HepG2 (cell line): ENCODE measurements at regions not wholly inside any gene's neighbourhood (a gene's known extent, or its start where the extent isn't known, plus 50 kb on each side); places are given as distances from the start of the nearest gene placed in this dataset.

Experiments used
- ATAC-seq: fragments of 200-7000 bp; cut with Tn5 transposase; 3 replicates; pipeline ENCODE4 v1.9.1; 2020; ENCODE audit warnings: mild to moderate bottlenecking, moderate library complexity
- BruUV-seq: library from RNA; stranded (reverse); fragments of 400-500 nt; replicated peaks from 2 replicates; lab custom pipeline; 2021; lab: Mats Ljungman, UMichigan
- CTCF ChIA-PET: fragments of 300-600 bp; formaldehyde crosslinking; extraction: SDS; loops from one replicate; lab custom pipeline; 2021; ENCODE audit warnings: low total read pairs, inconsistent platforms, low intra/inter-chr PET ratio; lab: Yijun Ruan, JAX
- POLR2A ChIA-PET: fragments of 350-600 bp; sonication (Branson Sonifier 250); formaldehyde crosslinking; loops from one replicate; lab custom pipeline; 2020; ENCODE audit warnings: antibody characterized with exemption, inconsistent platforms; lab: Yijun Ruan, JAX
- DNase-seq: peaks from one replicate; pipeline ENCODE4 v3.0.0-alpha.2; 2015; ENCODE audit warnings: low spot score
- FAIRE-seq: peaks from 3 replicates; lab custom pipeline; 2011; peaks lifted over from hg19 to GRCh38; lab: Jason Lieb, UNC
- H2AFZ ChIP-seq: one replicate; pipeline ENCODE4 v1.6.1; 2011; ENCODE audit warnings: low read length, inconsistent platforms
- H3K27ac ChIP-seq: fragments of 300-600 bp; 3 replicates; pipeline ENCODE4 v1.8.0; 2011; ENCODE audit warnings: mixed run types, mild to moderate bottlenecking, mixed read lengths, low read length, inconsistent platforms; ENCODE audit not compliant: insufficient read depth; ENCODE audit errors: extremely low read length
- H3K27me3 ChIP-seq, 2 experiments: fragments of 200-600 bp in 1 of 2; 2 replicates in 1 of 2; 3 replicates in 1 of 2; pipeline versions ENCODE4 v1.6.0 to v1.8.0; 2011; ENCODE audit warnings: low read length in 2 of 2, mild to moderate bottlenecking in 2 of 2, moderate library complexity in 2 of 2, inconsistent platforms in 1 of 2; ENCODE audit not compliant: insufficient read depth in 2 of 2, control insufficient read depth in 1 of 2
- H3K36me3 ChIP-seq, 2 experiments: fragments of 200-600 bp in 1 of 2; replicated peaks in 1 of 2; 2 replicates in 1 of 2; 3 replicates in 1 of 2; pipeline versions ENCODE4 v1.5.1 to v1.8.0; 2011; ENCODE audit warnings: low read length in 2 of 2, inconsistent platforms in 1 of 2; ENCODE audit not compliant: insufficient read depth in 2 of 2, control insufficient read depth in 1 of 2
- H3K4me1 ChIP-seq: 2 replicates; pipeline ENCODE4 v1.5.1; 2012; ENCODE audit warnings: low read length, inconsistent platforms; ENCODE audit not compliant: insufficient read depth
- H3K4me2 ChIP-seq: 2 replicates; pipeline ENCODE4 v1.6.0; 2011; ENCODE audit warnings: low read depth, low read length, inconsistent platforms
- H3K4me3 ChIP-seq, 3 experiments: fragments of 200-600 bp in 1 of 3; sonication (generic), shearing (Covaris generic) in 1 of 3; replicated peaks in 1 of 3; 2 replicates each; pipeline ENCODE4 v1.5.1; 2011 to 2016; ENCODE audit warnings: low read length in 3 of 3, inconsistent platforms in 2 of 3, low read depth in 2 of 3, mild to moderate bottlenecking in 2 of 3, control low read depth in 1 of 3, mixed read lengths in 1 of 3; ENCODE audit not compliant: insufficient read depth in 1 of 3
- H3K79me2 ChIP-seq: one replicate; pipeline ENCODE4 v1.6.1; 2011; ENCODE audit warnings: low read length, inconsistent platforms; ENCODE audit not compliant: insufficient read depth
- H3K9ac ChIP-seq: 2 replicates; pipeline ENCODE4 v1.6.0; 2011; ENCODE audit warnings: mild to moderate bottlenecking, low read depth, low read length, inconsistent platforms; ENCODE audit not compliant: insufficient read depth
- H3K9me3 ChIP-seq: 2 replicates; pipeline ENCODE4 v1.5.1; 2012; ENCODE audit warnings: mild to moderate bottlenecking, low read length
- H4K20me1 ChIP-seq: 2 replicates; pipeline ENCODE4 v1.6.0; 2011; ENCODE audit warnings: inconsistent platforms, mild to moderate bottlenecking, low read length, moderate library complexity; ENCODE audit not compliant: insufficient read depth
- ATRX ChIP-seq: sonication (generic); formaldehyde crosslinking; IDR thresholded peaks from 2 replicates; pipeline ENCODE4 v1.4.0; 2020; ENCODE audit warnings: missing genetic modification reagents, borderline replicate concordance
- EHMT2 ChIP-seq: fragments of 200-600 bp; sonication (generic); IDR thresholded peaks from 2 replicates; pipeline ENCODE4 v1.7.0; 2017; ENCODE audit warnings: antibody characterized with exemption, low read depth, low read length, borderline replicate concordance
- IRX3 ChIP-seq: sonication (generic); formaldehyde crosslinking; IDR thresholded peaks from 2 replicates; pipeline ENCODE4 v1.8.1; 2023; ENCODE audit warnings: mild to moderate bottlenecking, low read depth, missing genetic modification reagents, borderline replicate concordance
- JARID2 ChIP-seq: sonication (generic); formaldehyde crosslinking; IDR thresholded peaks from 2 replicates; pipeline ENCODE4 v1.8.1; 2023; ENCODE audit warnings: missing genetic modification reagents, inconsistent platforms; ENCODE audit not compliant: insufficient replicate concordance
- KDM5B ChIP-seq: sonication (generic); formaldehyde crosslinking; IDR thresholded peaks from 2 replicates; pipeline ENCODE4 v1.4.0; 2020; ENCODE audit warnings: missing genetic modification reagents, mild to moderate bottlenecking, borderline replicate concordance
- SETDB1 ChIP-seq: sonication (generic); formaldehyde crosslinking; IDR thresholded peaks from 2 replicates; pipeline ENCODE4 v1.5.1; 2020; ENCODE audit warnings: missing genetic modification reagents, mild to moderate bottlenecking, borderline replicate concordance
- TOPORS ChIP-seq: sonication (generic); formaldehyde crosslinking; IDR thresholded peaks from 2 replicates; pipeline ENCODE4 v1.8.0; 2023; ENCODE audit warnings: mild to moderate bottlenecking, missing genetic modification reagents
- YEATS4 ChIP-seq: sonication (generic); formaldehyde crosslinking; IDR thresholded peaks from 2 replicates; pipeline ENCODE4 v1.4.0; 2020; ENCODE audit warnings: missing genetic modification reagents, borderline replicate concordance
- ZFP36 ChIP-seq: fragments of 150-350 bp; IDR thresholded peaks from 2 replicates; pipeline ENCODE4 v1.6.1; 2018; ENCODE audit warnings: borderline replicate concordance, low read length, low read depth; ENCODE audit not compliant: partially characterized antibody
- ZGPAT ChIP-seq: IDR thresholded peaks from 2 replicates; pipeline ENCODE4 v1.6.1; 2016; ENCODE audit warnings: mild to moderate bottlenecking
- ZNF143 ChIP-seq: sonication (generic); formaldehyde crosslinking; IDR thresholded peaks from 2 replicates; pipeline ENCODE4 v1.4.0; 2020; ENCODE audit warnings: missing genetic modification reagents
- ZNF225 ChIP-seq: sonication (generic); formaldehyde crosslinking; IDR thresholded peaks from 2 replicates; pipeline ENCODE4 v1.4.0; 2020; ENCODE audit warnings: mild to moderate bottlenecking, missing genetic modification reagents
- ZNF432 ChIP-seq: sonication (generic); formaldehyde crosslinking; IDR thresholded peaks from 2 replicates; pipeline ENCODE4 v1.5.0; 2020; ENCODE audit warnings: missing genetic modification reagents, mild to moderate bottlenecking, borderline replicate concordance
- ZNF446 ChIP-seq: sonication (generic); formaldehyde crosslinking; IDR thresholded peaks from 2 replicates; pipeline ENCODE4 v1.5.0; 2020; ENCODE audit warnings: mild to moderate bottlenecking, missing genetic modification reagents
- ZNF660 ChIP-seq: sonication (generic); formaldehyde crosslinking; IDR thresholded peaks from 2 replicates; pipeline ENCODE4 v1.5.1; 2020; ENCODE audit warnings: mild to moderate bottlenecking, low read depth, missing genetic modification reagents, borderline replicate concordance
- ZNF777 ChIP-seq: sonication (generic); formaldehyde crosslinking; IDR thresholded peaks from 2 replicates; pipeline ENCODE4 v1.4.0; 2020; ENCODE audit warnings: missing genetic modification reagents
- ZNF850 ChIP-seq: sonication (generic); formaldehyde crosslinking; conservative IDR thresholded peaks from 2 replicates; pipeline ENCODE4 v1.9.0; 2021; ENCODE audit warnings: mild to moderate bottlenecking, missing genetic modification reagents
- WGBS: methylation state at CpG from one replicate; pipeline ENCODE4 v1.1.6; 2017; ENCODE audit warnings: low lambda C conversion rate; 5-methylcytosine and 5-hydroxymethylcytosine counted together
- in situ Hi-C: cut with HindIII; loops from 2 replicates; pipeline ENCODE4 v1.10.0; 2017; ENCODE audit warnings: low pct_unique_long_range_greater_than_20kb; ENCODE audit not compliant: extremely low pct_ligation_motif_present
- intact Hi-C: fragments of 100-400 bp; cut with micrococcal nuclease; formaldehyde crosslinking; loops from one replicate; pipeline ENCODE4 v1.10.0; 2022; ENCODE audit not compliant: unreplicated experiment
- TF ChIP-seq, protein P1 (sequence below): sonication (generic); formaldehyde crosslinking; IDR thresholded peaks from 2 replicates; pipeline ENCODE4 v1.8.1; 2022; ENCODE audit warnings: mild to moderate bottlenecking, missing genetic modification reagents

DNA sequence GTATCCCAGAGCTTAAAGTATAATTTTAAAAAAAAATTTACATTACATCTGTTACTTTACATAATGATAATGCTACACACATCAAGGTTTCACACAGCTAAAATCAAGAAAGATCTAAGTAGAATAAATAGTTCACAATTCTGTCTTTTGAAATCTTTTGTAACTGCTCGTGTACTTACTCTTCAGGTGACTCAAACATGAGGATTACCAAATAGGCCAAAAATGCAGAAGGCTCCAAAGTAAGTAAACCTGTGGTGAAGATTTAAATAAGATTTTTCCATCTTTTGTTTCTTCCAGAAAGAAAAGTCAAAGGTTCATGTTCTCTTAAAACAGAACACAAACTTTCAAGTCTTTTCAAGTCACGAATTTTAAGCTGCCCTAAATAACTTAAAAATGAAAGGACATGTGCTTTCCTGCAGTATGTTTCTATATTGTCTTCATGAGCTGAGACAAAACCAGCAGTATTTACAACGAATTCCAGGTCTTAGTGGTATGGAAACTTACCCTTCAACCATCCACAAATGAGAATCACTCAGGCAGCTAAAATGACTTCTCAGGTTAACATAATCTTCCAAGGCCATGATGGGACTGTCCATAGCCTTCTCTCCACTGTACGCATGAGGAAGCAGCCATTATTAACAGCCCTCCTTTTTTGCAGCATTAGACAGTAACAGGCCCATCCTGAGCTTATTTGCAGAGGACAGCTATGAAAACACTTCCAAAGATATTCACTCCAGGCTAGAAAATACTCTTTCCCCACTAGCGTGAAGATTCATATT is 172.8 kb upstream of the EDNRA start:
- no peak for ATAC-seq
- CTCF ChIA-PET = no interaction called here

More for the DNA sequence above, 172.8 kb upstream of the EDNRA start:
- no TSS peak for BruUV-seq
- 25% methylated on average over 5 of the region's 5 CpGs for WGBS
- in situ Hi-C loops = no loop called here
- no peaks in the 10 kb centered on the region for H3K36me3 ChIP-seq
- H3K9ac ChIP-seq = no peak overlapping the region
- H3K27me3 ChIP-seq = no peaks in the 10 kb centered on the region
- H3K4me1 ChIP-seq = no peaks in the 10 kb centered on the region
- no peaks in the 10 kb centered on the region for H3K9me3 ChIP-seq
- H3K79me2 ChIP-seq = no peaks in the 10 kb centered on the region
- H3K27ac ChIP-seq = no peak overlapping the region
- POLR2A ChIA-PET = no interaction called here
- no peak for TF ChIP-seq ZNF432
- TF ChIP-seq ZNF225 (CRISPR knock-in tag) = no peak
- no peak for TF ChIP-seq ZNF850 (CRISPR knock-in tag)
- TF ChIP-seq EHMT2 = no peak
- TF ChIP-seq IRX3 (CRISPR knock-in tag) = no peak
- TF ChIP-seq ZNF660 (CRISPR knock-in tag) = no peak
- TF ChIP-seq ZFP36 = no peak
- no peak for TF ChIP-seq ZGPAT
- TF ChIP-seq YEATS4 (CRISPR knock-in tag) = no peak
- TF ChIP-seq ATRX (CRISPR knock-in tag) = no peak
- TF ChIP-seq SETDB1 = no peak
- TF ChIP-seq, protein P1, sequence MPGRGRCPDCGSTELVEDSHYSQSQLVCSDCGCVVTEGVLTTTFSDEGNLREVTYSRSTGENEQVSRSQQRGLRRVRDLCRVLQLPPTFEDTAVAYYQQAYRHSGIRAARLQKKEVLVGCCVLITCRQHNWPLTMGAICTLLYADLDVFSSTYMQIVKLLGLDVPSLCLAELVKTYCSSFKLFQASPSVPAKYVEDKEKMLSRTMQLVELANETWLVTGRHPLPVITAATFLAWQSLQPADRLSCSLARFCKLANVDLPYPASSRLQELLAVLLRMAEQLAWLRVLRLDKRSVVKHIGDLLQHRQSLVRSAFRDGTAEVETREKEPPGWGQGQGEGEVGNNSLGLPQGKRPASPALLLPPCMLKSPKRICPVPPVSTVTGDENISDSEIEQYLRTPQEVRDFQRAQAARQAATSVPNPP (CRISPR knock-in tag) = no peak
- no peak for TF ChIP-seq TOPORS (CRISPR knock-in tag)
- no peak for TF ChIP-seq ZNF446 (CRISPR knock-in tag)
- TF ChIP-seq KDM5B (CRISPR knock-in tag) = no peak
- no peak for TF ChIP-seq ZNF777 (CRISPR knock-in tag)
- TF ChIP-seq JARID2 (CRISPR knock-in tag) = no peak
- no peak for TF ChIP-seq ZNF143 (CRISPR knock-in tag)
- H4K20me1 ChIP-seq = no peaks in the 10 kb centered on the region
- intact Hi-C loops = no loop called here
- H2AFZ ChIP-seq = no peak overlapping the region
- no peak for FAIRE-seq
- no peak overlapping the region for H3K4me3 ChIP-seq
- H3K4me2 ChIP-seq = no peak overlapping the region
- no peak for DNase-seq
